ENCODE measurements at regions not wholly inside any gene's neighbourhood (a gene's known extent, or its start where the extent isn't known, plus 50 kb on each side); places are given as distances from the start of the nearest gene placed in this dataset.

DNA sequence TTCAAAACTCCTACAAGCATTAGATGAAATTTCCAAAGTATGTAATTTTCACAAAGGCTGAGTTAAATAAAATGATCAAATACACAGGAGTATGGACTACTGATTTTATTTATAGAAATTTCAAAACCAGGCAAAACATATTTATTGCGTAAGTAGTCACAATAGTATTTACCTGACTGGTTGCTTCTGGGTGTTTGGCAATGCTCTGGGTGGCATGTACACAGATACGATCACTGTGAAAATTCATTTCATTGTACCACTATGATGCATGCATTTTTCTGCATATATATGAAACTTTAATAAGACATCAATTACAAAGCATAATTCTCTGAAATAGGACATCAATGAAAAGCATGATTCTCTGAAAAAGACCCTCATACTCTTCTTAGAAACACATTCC, 384.2 kb downstream of the TLL1 start:
- TF ChIP-seq CHD1 (IDR thresholded peaks at IDR 0.05; ENCODE audit: low read depth, low read length) (no peak), CEBPB (IDR thresholded peaks at IDR 0.05; ENCODE audit: low read depth, low read length) (0 out of 2 replicates have a peak, but pooled peaks have one; percentile 5), MAZ (IDR thresholded peaks at IDR 0.05; ENCODE audit: borderline replicate concordance, low read depth, low read length) (no peak), SMC3 (IDR thresholded peaks at IDR 0.05; ENCODE audit: low read depth, low read length) (no peak), BHLHE40 (IDR thresholded peaks at IDR 0.05; ENCODE audit: low read depth, low read length) (no peak), MXI1 (IDR thresholded peaks at IDR 0.05; ENCODE audit: borderline replicate concordance, low read depth, low read length) (no peak), POLR2A (IDR thresholded peaks at IDR 0.05; ENCODE audit: low read depth, low read length) (no peak)
- TF ChIP-seq, protein P1, sequence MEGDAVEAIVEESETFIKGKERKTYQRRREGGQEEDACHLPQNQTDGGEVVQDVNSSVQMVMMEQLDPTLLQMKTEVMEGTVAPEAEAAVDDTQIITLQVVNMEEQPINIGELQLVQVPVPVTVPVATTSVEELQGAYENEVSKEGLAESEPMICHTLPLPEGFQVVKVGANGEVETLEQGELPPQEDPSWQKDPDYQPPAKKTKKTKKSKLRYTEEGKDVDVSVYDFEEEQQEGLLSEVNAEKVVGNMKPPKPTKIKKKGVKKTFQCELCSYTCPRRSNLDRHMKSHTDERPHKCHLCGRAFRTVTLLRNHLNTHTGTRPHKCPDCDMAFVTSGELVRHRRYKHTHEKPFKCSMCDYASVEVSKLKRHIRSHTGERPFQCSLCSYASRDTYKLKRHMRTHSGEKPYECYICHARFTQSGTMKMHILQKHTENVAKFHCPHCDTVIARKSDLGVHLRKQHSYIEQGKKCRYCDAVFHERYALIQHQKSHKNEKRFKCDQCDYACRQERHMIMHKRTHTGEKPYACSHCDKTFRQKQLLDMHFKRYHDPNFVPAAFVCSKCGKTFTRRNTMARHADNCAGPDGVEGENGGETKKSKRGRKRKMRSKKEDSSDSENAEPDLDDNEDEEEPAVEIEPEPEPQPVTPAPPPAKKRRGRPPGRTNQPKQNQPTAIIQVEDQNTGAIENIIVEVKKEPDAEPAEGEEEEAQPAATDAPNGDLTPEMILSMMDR (conservative IDR thresholded peaks at IDR 0.05; ENCODE audit: low read depth, low read length), result no peak
- TF ChIP-seq, protein P2, sequence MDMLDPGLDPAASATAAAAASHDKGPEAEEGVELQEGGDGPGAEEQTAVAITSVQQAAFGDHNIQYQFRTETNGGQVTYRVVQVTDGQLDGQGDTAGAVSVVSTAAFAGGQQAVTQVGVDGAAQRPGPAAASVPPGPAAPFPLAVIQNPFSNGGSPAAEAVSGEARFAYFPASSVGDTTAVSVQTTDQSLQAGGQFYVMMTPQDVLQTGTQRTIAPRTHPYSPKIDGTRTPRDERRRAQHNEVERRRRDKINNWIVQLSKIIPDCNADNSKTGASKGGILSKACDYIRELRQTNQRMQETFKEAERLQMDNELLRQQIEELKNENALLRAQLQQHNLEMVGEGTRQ (IDR thresholded peaks at IDR 0.05; ENCODE audit: low read depth, low read length), result no peak

Data from IMR-90 (cell line).